Panc1 (cell line): ENCODE measurements at regions not wholly inside any gene's neighbourhood (a gene's known extent, or its start where the extent isn't known, plus 50 kb on each side); places are given as distances from the start of the nearest gene placed in this dataset.
A peak's percentile ranks its signal among the peaks of the same experiment; 100 is the strongest.

Source experiments
- ATAC-seq: fragments of 200-7000 bp; cut with Tn5 transposase; 2 replicates; pipeline ENCODE4 v1.9.1; 2020; ENCODE audit warnings: mild to moderate bottlenecking, moderate library complexity
- BruUV-seq: library from RNA; stranded (reverse); fragments of 400-500 nt; replicated peaks from 2 replicates; lab custom pipeline; 2021; lab: Mats Ljungman, UMichigan
- CTCF ChIA-PET: fragments of 300-600 bp; sonication (Branson Sonifier 250); formaldehyde crosslinking; loops from one replicate; lab custom pipeline; 2022; ENCODE audit warnings: antibody characterized with exemption; lab: Charles Lee
- POLR2A ChIA-PET: fragments of 300-600 bp; sonication (Branson Sonifier 250); formaldehyde crosslinking; loops from one replicate; lab custom pipeline; 2022; ENCODE audit warnings: antibody characterized with exemption; lab: Charles Lee
- DNase-seq: peaks from one replicate; pipeline ENCODE4 v3.0.0-alpha.2; 2010; ENCODE audit warnings: low read depth, low spot score
- H3K27ac ChIP-seq: 2 replicates; pipeline ENCODE4 v1.5.1; 2011; ENCODE audit warnings: mild to moderate bottlenecking, low read length, inconsistent platforms
- H3K27me3 ChIP-seq: fragments of 200-500 bp; sonication (Bioruptor generic); 2 replicates; pipeline ENCODE4 v1.6.0; 2014; ENCODE audit warnings: low read length, inconsistent platforms; ENCODE audit not compliant: control insufficient read depth, insufficient read depth
- H3K36me3 ChIP-seq: fragments of 200-500 bp; sonication (Bioruptor generic); 2 replicates; pipeline ENCODE4 v1.5.1; 2014; ENCODE audit warnings: inconsistent platforms, mild to moderate bottlenecking, low read length, moderate library complexity; ENCODE audit not compliant: control insufficient read depth, insufficient read depth
- H3K4me1 ChIP-seq: 2 replicates; pipeline ENCODE4 v1.5.1; 2011; ENCODE audit warnings: inconsistent platforms, mild to moderate bottlenecking, low read length, moderate library complexity; ENCODE audit not compliant: control insufficient read depth, insufficient read depth
- H3K4me3 ChIP-seq, 2 experiments: 2 replicates each; pipeline ENCODE4 v1.5.1; 2011 to 2012; ENCODE audit warnings: low read depth in 2 of 2, low read length in 2 of 2, mild to moderate bottlenecking in 2 of 2, inconsistent platforms in 1 of 2, moderate library complexity in 1 of 2
- H3K9me3 ChIP-seq: fragments of 200-500 bp; sonication (Bioruptor generic); 2 replicates; pipeline ENCODE4 v1.5.1; 2014; ENCODE audit warnings: low read depth, mild to moderate bottlenecking, inconsistent platforms, low read length, moderate library complexity; ENCODE audit not compliant: control insufficient read depth, insufficient read depth
- POLR2AphosphoS5 ChIP-seq: IDR thresholded peaks from 2 replicates; pipeline ENCODE4 v1.6.1; 2012; ENCODE audit warnings: mild to moderate bottlenecking, low read depth, low read length, moderate library complexity
- SIN3A ChIP-seq: IDR thresholded peaks from 2 replicates; pipeline ENCODE4 v1.6.1; 2012; ENCODE audit warnings: low read depth, mild to moderate bottlenecking, low read length, moderate library complexity, borderline replicate concordance; ENCODE audit not compliant: insufficient read depth
- TCF7L2 ChIP-seq: IDR thresholded peaks from 2 replicates; pipeline ENCODE4 v1.6.1; 2011; ENCODE audit warnings: mild to moderate bottlenecking, low read depth, low read length, inconsistent platforms
- in situ Hi-C: cut with HindIII; loops from 2 replicates; pipeline ENCODE4 v1.10.0; 2016; ENCODE audit warnings: low sequenced_read_pairs, low pct_unique_long_range_greater_than_20kb
- intact Hi-C: fragments of 100-400 bp; cut with micrococcal nuclease; formaldehyde crosslinking; loops from one replicate; pipeline ENCODE4 v1.10.0; 2022; ENCODE audit not compliant: unreplicated experiment
- TF ChIP-seq, protein P1 (sequence below): fragments of 450-650 bp; IDR thresholded peaks from 2 replicates; pipeline ENCODE4 v1.5.1; 2017; ENCODE audit warnings: mild to moderate bottlenecking
- TF ChIP-seq, protein P2 (sequence below), 2 experiments: IDR thresholded peaks; 2 replicates each; pipeline ENCODE4 v1.6.1; 2011 to 2012; ENCODE audit warnings: low read depth in 2 of 2, control low read depth in 1 of 2, low read length in 1 of 2, mild to moderate bottlenecking in 1 of 2, moderate library complexity in 1 of 2; ENCODE audit not compliant: insufficient read depth in 1 of 2

DNA sequence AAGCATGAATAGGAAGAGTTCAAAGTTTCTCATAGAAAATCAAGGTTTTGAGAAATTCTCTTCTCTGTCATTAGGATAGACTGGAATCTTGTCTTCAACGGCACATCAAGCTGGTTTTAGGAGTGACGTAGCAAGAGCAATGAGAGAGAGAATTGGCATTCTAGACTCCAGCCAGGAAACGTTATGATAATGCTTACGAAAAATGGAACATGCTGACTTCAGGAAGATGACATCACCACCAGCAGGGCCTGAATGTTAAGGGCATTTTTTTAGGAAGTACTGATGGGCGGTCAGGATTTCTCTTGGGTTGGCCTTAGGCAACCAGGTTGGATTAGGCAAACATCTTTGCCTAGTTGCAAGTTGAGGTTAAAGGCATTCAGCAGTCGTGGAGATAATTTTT lies 213.2 kb upstream of the CTBP2 start:
- CTCF ChIA-PET: no interaction called here
- TF ChIP-seq POLR2AphosphoS5 (no peak), TCF7L2 (no peak), SIN3A (no peak)
- TF ChIP-seq, protein P1, sequence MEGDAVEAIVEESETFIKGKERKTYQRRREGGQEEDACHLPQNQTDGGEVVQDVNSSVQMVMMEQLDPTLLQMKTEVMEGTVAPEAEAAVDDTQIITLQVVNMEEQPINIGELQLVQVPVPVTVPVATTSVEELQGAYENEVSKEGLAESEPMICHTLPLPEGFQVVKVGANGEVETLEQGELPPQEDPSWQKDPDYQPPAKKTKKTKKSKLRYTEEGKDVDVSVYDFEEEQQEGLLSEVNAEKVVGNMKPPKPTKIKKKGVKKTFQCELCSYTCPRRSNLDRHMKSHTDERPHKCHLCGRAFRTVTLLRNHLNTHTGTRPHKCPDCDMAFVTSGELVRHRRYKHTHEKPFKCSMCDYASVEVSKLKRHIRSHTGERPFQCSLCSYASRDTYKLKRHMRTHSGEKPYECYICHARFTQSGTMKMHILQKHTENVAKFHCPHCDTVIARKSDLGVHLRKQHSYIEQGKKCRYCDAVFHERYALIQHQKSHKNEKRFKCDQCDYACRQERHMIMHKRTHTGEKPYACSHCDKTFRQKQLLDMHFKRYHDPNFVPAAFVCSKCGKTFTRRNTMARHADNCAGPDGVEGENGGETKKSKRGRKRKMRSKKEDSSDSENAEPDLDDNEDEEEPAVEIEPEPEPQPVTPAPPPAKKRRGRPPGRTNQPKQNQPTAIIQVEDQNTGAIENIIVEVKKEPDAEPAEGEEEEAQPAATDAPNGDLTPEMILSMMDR: no peak
- TF ChIP-seq, protein P2, sequence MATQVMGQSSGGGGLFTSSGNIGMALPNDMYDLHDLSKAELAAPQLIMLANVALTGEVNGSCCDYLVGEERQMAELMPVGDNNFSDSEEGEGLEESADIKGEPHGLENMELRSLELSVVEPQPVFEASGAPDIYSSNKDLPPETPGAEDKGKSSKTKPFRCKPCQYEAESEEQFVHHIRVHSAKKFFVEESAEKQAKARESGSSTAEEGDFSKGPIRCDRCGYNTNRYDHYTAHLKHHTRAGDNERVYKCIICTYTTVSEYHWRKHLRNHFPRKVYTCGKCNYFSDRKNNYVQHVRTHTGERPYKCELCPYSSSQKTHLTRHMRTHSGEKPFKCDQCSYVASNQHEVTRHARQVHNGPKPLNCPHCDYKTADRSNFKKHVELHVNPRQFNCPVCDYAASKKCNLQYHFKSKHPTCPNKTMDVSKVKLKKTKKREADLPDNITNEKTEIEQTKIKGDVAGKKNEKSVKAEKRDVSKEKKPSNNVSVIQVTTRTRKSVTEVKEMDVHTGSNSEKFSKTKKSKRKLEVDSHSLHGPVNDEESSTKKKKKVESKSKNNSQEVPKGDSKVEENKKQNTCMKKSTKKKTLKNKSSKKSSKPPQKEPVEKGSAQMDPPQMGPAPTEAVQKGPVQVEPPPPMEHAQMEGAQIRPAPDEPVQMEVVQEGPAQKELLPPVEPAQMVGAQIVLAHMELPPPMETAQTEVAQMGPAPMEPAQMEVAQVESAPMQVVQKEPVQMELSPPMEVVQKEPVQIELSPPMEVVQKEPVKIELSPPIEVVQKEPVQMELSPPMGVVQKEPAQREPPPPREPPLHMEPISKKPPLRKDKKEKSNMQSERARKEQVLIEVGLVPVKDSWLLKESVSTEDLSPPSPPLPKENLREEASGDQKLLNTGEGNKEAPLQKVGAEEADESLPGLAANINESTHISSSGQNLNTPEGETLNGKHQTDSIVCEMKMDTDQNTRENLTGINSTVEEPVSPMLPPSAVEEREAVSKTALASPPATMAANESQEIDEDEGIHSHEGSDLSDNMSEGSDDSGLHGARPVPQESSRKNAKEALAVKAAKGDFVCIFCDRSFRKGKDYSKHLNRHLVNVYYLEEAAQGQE (IDR thresholded peaks at IDR 0.05; ENCODE audit: insufficient read depth in 1 of 2, low read depth in 2 of 2, low read length in 1 of 2): no peak
- in situ Hi-C loops: no loop called here
- Histone ChIP-seq H3K36me3 (no peaks in the 10 kb centered on the region), H3K9me3 (no peaks in the 10 kb centered on the region), H3K4me1 (no peaks in the 10 kb centered on the region), H3K27me3 (peaks cover 6% of the 10 kb centered on the region), H3K4me3 (no peak overlapping the region), H3K27ac (no peak overlapping the region)
- no TSS peak for BruUV-seq
- ATAC-seq (no peak), DNase-seq (no peak)
- POLR2A ChIA-PET: no interaction called here
- intact Hi-C loops: no loop called here

DNA sequence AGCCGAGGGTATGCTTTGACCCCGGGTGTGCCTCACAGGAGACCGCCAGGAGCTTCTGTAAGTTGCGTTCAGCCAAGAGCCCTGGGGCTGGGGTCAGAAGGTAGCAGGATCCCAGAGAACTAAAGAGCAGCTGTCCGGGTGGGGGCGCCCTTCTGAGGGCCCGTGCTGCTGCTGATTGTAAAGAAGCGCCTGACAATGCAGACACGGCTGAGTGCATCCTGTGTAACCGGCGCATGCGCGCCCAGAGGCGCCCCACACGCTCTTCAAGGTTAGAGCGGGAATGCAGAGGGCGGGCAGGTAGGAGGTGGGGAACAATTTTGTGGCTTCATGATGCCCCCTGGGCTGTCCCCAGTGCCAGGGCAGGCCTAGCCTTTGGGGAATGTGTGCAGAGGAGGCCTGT lies 210.2 kb upstream of the CTBP2 start:
- Histone ChIP-seq H3K27me3 (peaks cover 14% of the 10 kb centered on the region), H3K4me3 (no peak overlapping the region), H3K9me3 (no peaks in the 10 kb centered on the region), H3K27ac (no peak overlapping the region), H3K36me3 (no peaks in the 10 kb centered on the region), H3K4me1 (no peaks in the 10 kb centered on the region)
- ChIA-PET POLR2A (no interaction called here), CTCF (no interaction called here)
- BruUV-seq: no TSS peak
- TF ChIP-seq SIN3A: no peak
- TF ChIP-seq, protein P1: peak; percentile 32
- intact Hi-C loops: no loop called here
- ATAC-seq (no peak), DNase-seq (no peak)
- in situ Hi-C loops: no loop called here
